ENCODE measurements at regions not wholly inside any gene's neighbourhood (a gene's known extent, or its start where the extent isn't known, plus 50 kb on each side); places are given as distances from the start of the nearest gene placed in this dataset.

DNA sequence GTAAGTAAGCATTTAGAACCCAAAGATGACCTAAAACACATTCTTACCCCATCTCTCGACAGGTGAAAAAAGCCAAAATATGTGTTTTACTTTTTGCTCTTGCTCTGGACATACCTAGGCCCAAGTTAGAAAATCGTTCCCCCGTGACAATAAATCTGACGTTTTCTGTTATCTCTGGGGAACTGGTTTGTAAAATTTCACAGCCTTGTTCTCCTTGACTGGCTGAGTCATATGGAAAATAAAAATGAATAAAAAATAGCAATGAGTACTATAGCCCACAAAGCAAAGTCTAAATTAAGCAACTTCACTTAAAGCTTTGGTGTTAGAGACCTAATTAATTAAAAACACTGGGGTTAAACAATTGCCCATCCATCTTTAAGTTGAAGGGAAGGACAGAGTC is 286.9 kb upstream of the CLINT1 start:
- TF ChIP-seq POLR2AphosphoS5 (IDR thresholded peaks at IDR 0.05) = no peak
- TF ChIP-seq CTCF (IDR thresholded peaks at IDR 0.05) = no peak
